ENCODE measurements at regions not wholly inside any gene's neighbourhood (a gene's known extent, or its start where the extent isn't known, plus 50 kb on each side); places are given as distances from the start of the nearest gene placed in this dataset.

GRCh38 chr2:57217013-57217412, 829.6 kb upstream of the VRK2 start:
- no peak for TF ChIP-seq POLR2A (IDR thresholded peaks at IDR 0.05)
- no peak for TF ChIP-seq CTCF (IDR thresholded peaks at IDR 0.05)
